A549 (cell line): ENCODE measurements at regions not wholly inside any gene's neighbourhood (a gene's known extent, or its start where the extent isn't known, plus 50 kb on each side); places are given as distances from the start of the nearest gene placed in this dataset.

Source experiments
- ATOH8 ChIP-seq: fragments of 250-450 bp; sonication (Bioruptor Pico); IDR thresholded peaks from 2 replicates; pipeline ENCODE4 v1.5.0; 2020; ENCODE audit warnings: low read depth, mild to moderate bottlenecking, moderate library complexity
- CEBPB ChIP-seq, 2 experiments: fragments of >200 bp in 1 of 2; sonication (Bioruptor Twin) in 1 of 2; formaldehyde crosslinking in 1 of 2; IDR thresholded peaks; 2 replicates each; pipeline ENCODE4 v1.6.1; 2012 to 2016
- CTCF ChIP-seq: fragments of >200 bp; sonication (Bioruptor Twin); formaldehyde crosslinking; IDR thresholded peaks from 3 replicates; pipeline ENCODE4 v1.5.1; 2016
- EHF ChIP-seq: fragments of 250-450 bp; sonication (Bioruptor Pico); IDR thresholded peaks from 2 replicates; pipeline ENCODE4 v1.5.0; 2020; ENCODE audit warnings: mild to moderate bottlenecking
- EP300 ChIP-seq, 2 experiments: fragments of >200 bp; sonication (Bioruptor Twin); formaldehyde crosslinking; IDR thresholded peaks; 2 replicates in 1 of 2; 3 replicates in 1 of 2; pipeline ENCODE4 v1.6.1; 2016 to 2017
- FOSB ChIP-seq: fragments of 250-450 bp; sonication (Bioruptor Pico); IDR thresholded peaks from 2 replicates; pipeline ENCODE4 v1.5.0; 2020; ENCODE audit warnings: mild to moderate bottlenecking, moderate library complexity
- GATA3 ChIP-seq: IDR thresholded peaks from 2 replicates; pipeline ENCODE4 v1.6.1; 2012; ENCODE audit warnings: borderline replicate concordance
- HEYL ChIP-seq: fragments of 250-450 bp; sonication (Bioruptor Pico); IDR thresholded peaks from 2 replicates; pipeline ENCODE4 v1.8.0; 2021; ENCODE audit warnings: mild to moderate bottlenecking, moderate library complexity
- HOXB13 ChIP-seq: fragments of 250-450 bp; sonication (Bioruptor Pico); IDR thresholded peaks from 2 replicates; pipeline ENCODE4 v1.5.0; 2020; ENCODE audit warnings: low read depth, mild to moderate bottlenecking, moderate library complexity
- HOXB5 ChIP-seq: fragments of 250-450 bp; sonication (Bioruptor Pico); IDR thresholded peaks from 2 replicates; pipeline ENCODE4 v1.5.0; 2020; ENCODE audit warnings: mild to moderate bottlenecking, moderate library complexity
- JUN ChIP-seq, 2 experiments: fragments of >200 bp; sonication (Bioruptor Twin); formaldehyde crosslinking; IDR thresholded peaks; 2 replicates in 1 of 2; 3 replicates in 1 of 2; pipeline ENCODE4 v1.6.1; 2016 to 2017
- KDM1A ChIP-seq: fragments of 200-600 bp; sonication (generic); IDR thresholded peaks from 2 replicates; pipeline ENCODE4 v1.6.1; 2016; ENCODE audit warnings: low read depth, mild to moderate bottlenecking
- KDM5A ChIP-seq: fragments of 200-600 bp; sonication (generic); IDR thresholded peaks from 2 replicates; pipeline ENCODE4 v1.6.1; 2016; ENCODE audit warnings: antibody characterized with exemption, mild to moderate bottlenecking
- MAFK ChIP-seq: fragments of 450-650 bp; IDR thresholded peaks from 2 replicates; pipeline ENCODE4 v1.6.1; 2014; ENCODE audit not compliant: partially characterized antibody
- MAZ ChIP-seq: fragments of 150-350 bp; IDR thresholded peaks from 2 replicates; pipeline ENCODE4 v1.6.1; 2014; ENCODE audit warnings: antibody characterized with exemption, low read depth, low read length, borderline replicate concordance
- MYC ChIP-seq: IDR thresholded peaks from 2 replicates; pipeline ENCODE4 v1.6.1; 2012; ENCODE audit warnings: mild to moderate bottlenecking, inconsistent platforms, low read length, improper control_type of control experiment, borderline replicate concordance
- NFE2L2 ChIP-seq: fragments of 150-350 bp; conservative IDR thresholded peaks from 2 replicates; pipeline ENCODE4 v1.6.1; 2014; ENCODE audit warnings: low read length
- PHF8 ChIP-seq: fragments of 200-600 bp; sonication (generic); IDR thresholded peaks from 2 replicates; pipeline ENCODE4 v1.6.1; 2016; ENCODE audit warnings: low read depth, mild to moderate bottlenecking, antibody characterized with exemption, moderate library complexity, borderline replicate concordance
- POLR2A ChIP-seq: IDR thresholded peaks from 2 replicates; pipeline ENCODE4 v1.6.1; 2012; ENCODE audit warnings: mild to moderate bottlenecking, low read length
- RAD21 ChIP-seq, 2 experiments: fragments of >200 bp in 1 of 2; sonication (Bioruptor Twin) in 1 of 2; formaldehyde crosslinking in 1 of 2; IDR thresholded peaks in 1 of 2; conservative IDR thresholded peaks in 1 of 2; 2 replicates in 1 of 2; 3 replicates in 1 of 2; pipeline ENCODE4 v1.6.1; 2012 to 2018; ENCODE audit warnings: inconsistent platforms in 1 of 2
- RCOR1 ChIP-seq: fragments of 150-350 bp; IDR thresholded peaks from 2 replicates; pipeline ENCODE4 v1.6.1; 2014; ENCODE audit warnings: antibody characterized with exemption, low read length, low read depth
- REST ChIP-seq: fragments of 200-600 bp; sonication (generic); IDR thresholded peaks from 2 replicates; pipeline ENCODE4 v1.6.1; 2016; ENCODE audit warnings: antibody characterized with exemption, mild to moderate bottlenecking, moderate library complexity
- SMC3 ChIP-seq: fragments of >200 bp; sonication (Bioruptor Twin); formaldehyde crosslinking; IDR thresholded peaks from 3 replicates; pipeline ENCODE4 v1.6.1; 2018; ENCODE audit warnings: inconsistent platforms
- SREBF2 ChIP-seq: fragments of 450-650 bp; IDR thresholded peaks from 2 replicates; pipeline ENCODE4 v1.6.1; 2014; ENCODE audit warnings: mild to moderate bottlenecking, moderate library complexity
- TFCP2L1 ChIP-seq: fragments of 250-450 bp; sonication (Bioruptor Pico); IDR thresholded peaks from 2 replicates; pipeline ENCODE4 v1.5.0; 2021; ENCODE audit warnings: mild to moderate bottlenecking
- TP53 ChIP-seq: fragments of 250-450 bp; sonication (Bioruptor Pico); IDR thresholded peaks from 2 replicates; pipeline ENCODE4 v1.5.0; 2021; ENCODE audit warnings: mild to moderate bottlenecking, moderate library complexity
- USF2 ChIP-seq: fragments of 450-650 bp; IDR thresholded peaks from 2 replicates; pipeline ENCODE4 v1.6.1; 2014; ENCODE audit warnings: antibody characterized with exemption
- ZNF302 ChIP-seq: fragments of 250-450 bp; sonication (Bioruptor Pico); IDR thresholded peaks from 2 replicates; pipeline ENCODE4 v1.9.0; 2021; ENCODE audit warnings: inconsistent platforms, mild to moderate bottlenecking, moderate library complexity
- ZSCAN20 ChIP-seq: fragments of 250-450 bp; sonication (Bioruptor Pico); IDR thresholded peaks from 2 replicates; pipeline ENCODE4 v1.8.0; 2022; ENCODE audit warnings: mild to moderate bottlenecking, moderate library complexity
- TF ChIP-seq, protein P1 (sequence below): IDR thresholded peaks from 2 replicates; pipeline ENCODE4 v1.6.1; 2012
- TF ChIP-seq, protein P2 (sequence below): fragments of 250-450 bp; sonication (Bioruptor Pico); IDR thresholded peaks from 2 replicates; pipeline ENCODE4 v1.5.0; 2021; ENCODE audit warnings: mild to moderate bottlenecking, moderate library complexity, borderline replicate concordance

DNA sequence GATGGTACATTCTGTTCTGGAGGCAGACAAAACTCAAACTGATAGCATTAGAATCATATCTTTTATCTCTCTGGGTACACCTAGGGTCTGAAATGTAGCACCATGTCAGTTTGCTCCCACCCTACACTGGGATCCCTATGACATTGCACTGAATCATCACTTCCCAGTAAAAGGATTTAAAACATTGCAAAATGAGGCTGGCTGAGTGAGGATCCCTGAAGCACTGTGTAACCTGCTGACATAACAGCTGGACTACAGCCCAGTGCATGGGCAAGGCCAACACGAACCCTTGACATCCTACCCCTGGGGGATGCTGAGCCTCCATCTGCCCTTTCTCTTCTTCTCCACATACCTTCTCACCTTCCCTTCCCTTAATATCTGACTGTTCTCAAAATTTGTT, 253.2 kb downstream of the TTC32 start (continued):
- peak in 1 of 2 experiments; percentile 54; a peak in 2 of 5 replicates for TF ChIP-seq EP300 (IDR thresholded peaks at IDR 0.05)
- no peak for TF ChIP-seq KDM5A
- no peak for TF ChIP-seq HEYL
- TF ChIP-seq SREBF2, result no peak
- no peak for TF ChIP-seq ATOH8 (CRISPR knock-in tag)
- TF ChIP-seq RCOR1, result no peak
- TF ChIP-seq POLR2A, result no peak
- no peak for TF ChIP-seq ZSCAN20 (CRISPR knock-in tag)
- TF ChIP-seq, protein P1, sequence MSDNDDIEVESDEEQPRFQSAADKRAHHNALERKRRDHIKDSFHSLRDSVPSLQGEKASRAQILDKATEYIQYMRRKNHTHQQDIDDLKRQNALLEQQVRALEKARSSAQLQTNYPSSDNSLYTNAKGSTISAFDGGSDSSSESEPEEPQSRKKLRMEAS, result no peak
- TF ChIP-seq CTCF, result no peak
- TF ChIP-seq FOSB (CRISPR knock-in tag), result no peak
- TF ChIP-seq, protein P2, sequence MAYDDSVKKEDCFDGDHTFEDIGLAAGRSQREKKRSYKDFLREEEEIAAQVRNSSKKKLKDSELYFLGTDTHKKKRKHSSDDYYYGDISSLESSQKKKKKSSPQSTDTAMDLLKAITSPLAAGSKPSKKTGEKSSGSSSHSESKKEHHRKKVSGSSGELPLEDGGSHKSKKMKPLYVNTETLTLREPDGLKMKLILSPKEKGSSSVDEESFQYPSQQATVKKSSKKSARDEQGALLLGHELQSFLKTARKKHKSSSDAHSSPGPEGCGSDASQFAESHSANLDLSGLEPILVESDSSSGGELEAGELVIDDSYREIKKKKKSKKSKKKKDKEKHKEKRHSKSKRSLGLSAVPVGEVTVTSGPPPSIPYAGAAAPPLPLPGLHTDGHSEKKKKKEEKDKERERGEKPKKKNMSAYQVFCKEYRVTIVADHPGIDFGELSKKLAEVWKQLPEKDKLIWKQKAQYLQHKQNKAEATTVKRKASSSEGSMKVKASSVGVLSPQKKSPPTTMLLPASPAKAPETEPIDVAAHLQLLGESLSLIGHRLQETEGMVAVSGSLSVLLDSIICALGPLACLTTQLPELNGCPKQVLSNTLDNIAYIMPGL (CRISPR knock-in tag), result no peak
- TF ChIP-seq GATA3, result peak; percentile 34; the same call in 1 of the 2 replicates
- TF ChIP-seq HOXB5 (CRISPR knock-in tag), result no peak
- TF ChIP-seq SMC3, result no peak
- no peak for TF ChIP-seq TP53
- peak; percentile 48 for TF ChIP-seq MAFK
- no peak for TF ChIP-seq ZNF302 (CRISPR knock-in tag)
- TF ChIP-seq HOXB13, result no peak
- no peak for TF ChIP-seq MAZ
- no peak for TF ChIP-seq TFCP2L1
- TF ChIP-seq EHF, result no peak
- TF ChIP-seq REST, result no peak
- TF ChIP-seq MYC, result no peak
- no peak for TF ChIP-seq NFE2L2
- peak in 1 of 2 experiments; percentile 52; a peak in 1 of 5 replicates for TF ChIP-seq JUN (IDR thresholded peaks at IDR 0.05)
- no peak for TF ChIP-seq KDM1A
- peak in 1 of 2 experiments; percentile 28; a peak in 2 of 5 replicates for TF ChIP-seq RAD21 (conservative IDR thresholded peaks at IDR 0.05 in 1 of 2, IDR thresholded peaks at IDR 0.05 in 1 of 2)
- TF ChIP-seq USF2, result no peak
- TF ChIP-seq PHF8, result no peak
- peak; percentile 74 to 82; a peak in 3 of 4 replicates for TF ChIP-seq CEBPB (IDR thresholded peaks at IDR 0.05)
